GM19452 (cell line): ENCODE measurements at regions not wholly inside any gene's neighbourhood (a gene's known extent, or its start where the extent isn't known, plus 50 kb on each side); places are given as distances from the start of the nearest gene placed in this dataset.

Experiments used
- ATAC-seq: cut with Tn5 transposase; IDR thresholded peaks from one replicate; pipeline ENCODE4 v1.9.1; 2021; ENCODE audit not compliant: unreplicated experiment

DNA sequence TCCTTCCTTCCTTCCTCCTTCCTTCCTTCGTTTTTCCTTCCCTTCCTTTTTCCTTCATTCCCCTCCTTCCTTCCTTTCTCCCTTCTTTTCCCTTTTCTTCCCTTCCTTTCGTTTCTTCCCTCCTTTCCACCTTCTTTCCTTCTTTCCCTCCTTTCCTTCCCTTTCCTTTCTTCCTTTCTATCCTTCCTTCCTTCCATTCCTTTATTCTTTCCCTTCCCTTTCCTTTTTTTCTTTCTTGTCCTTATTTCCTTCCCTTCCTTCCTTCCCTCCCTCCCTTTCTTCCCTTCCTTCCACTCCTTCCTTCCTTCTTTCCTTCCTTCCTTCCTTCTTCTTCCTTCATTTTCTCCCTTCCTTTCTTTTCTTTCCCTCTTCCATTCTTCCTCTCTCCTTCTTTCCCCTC, 394.6 kb downstream of the GABRB3 start:
- no peak for ATAC-seq

DNA sequence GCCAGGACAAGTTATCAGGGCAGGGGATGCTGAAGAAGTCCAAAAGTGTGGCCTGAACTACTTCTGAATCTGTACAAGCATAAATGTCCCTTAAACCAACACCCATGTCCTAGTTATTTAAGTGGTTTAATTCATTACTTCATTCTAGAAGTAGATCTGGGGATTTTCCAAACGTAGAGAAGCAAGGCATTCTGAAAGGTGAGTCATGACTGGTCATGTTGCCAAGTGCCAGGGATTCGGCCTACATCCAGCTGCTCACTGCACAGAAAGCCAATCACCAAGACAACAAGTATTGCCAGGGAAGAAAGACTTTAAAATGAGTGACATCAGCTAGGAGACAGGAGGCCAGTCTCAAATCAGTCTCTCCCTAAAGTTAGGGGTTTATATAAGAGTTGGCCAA, 396.6 kb downstream of the GABRB3 start:
- no peak for ATAC-seq

GRCh38 chr15:26374806-26375205, 398.1 kb downstream of the GABRB3 start:
- no peak for ATAC-seq

DNA sequence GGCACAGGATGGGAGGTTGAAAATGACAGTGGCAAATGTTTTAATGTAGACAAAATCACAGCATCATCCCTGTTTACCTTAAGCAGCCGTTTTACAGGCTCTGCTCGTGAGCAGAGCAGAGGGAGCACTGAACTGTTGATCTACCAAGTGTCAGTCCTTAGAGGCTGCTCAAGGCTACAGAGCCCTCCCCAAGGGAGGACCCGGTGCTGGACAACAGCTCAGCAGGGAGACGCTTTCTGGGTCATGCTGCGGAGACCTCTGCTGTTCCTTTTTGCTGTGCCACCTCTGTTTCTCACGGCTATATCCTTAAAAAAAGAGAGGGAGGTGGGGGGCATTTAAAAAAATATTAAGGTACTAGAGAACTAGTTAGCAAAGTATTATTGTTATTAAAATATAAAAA, 400.2 kb downstream of the GABRB3 start:
- ATAC-seq: no peak

GRCh38 chr15:26365077-26365476, 407.8 kb downstream of the GABRB3 start:
- no peak for ATAC-seq

DNA sequence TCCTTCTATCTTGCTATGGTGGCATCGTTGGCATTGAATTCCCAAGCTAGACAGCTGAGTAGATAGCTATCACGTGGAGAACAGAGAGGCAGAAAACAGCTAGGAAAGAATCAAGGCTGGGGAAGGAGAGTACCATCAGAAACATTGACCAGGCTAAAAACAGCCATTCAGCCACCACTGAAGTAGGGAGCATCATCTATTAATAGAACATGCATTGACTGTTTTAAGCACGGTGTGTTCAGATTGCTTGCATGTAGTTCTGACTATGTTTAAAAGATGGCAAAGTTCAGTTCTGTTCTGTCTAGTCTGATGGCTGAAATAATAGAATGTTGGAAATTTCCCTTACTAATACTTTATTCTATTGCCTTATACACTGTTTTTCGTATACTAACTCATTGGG, 413.0 kb downstream of the GABRB3 start:
- no peak for ATAC-seq

GRCh38 chr15:26358708-26359107, 414.2 kb downstream of the GABRB3 start:
- ATAC-seq: no peak

DNA sequence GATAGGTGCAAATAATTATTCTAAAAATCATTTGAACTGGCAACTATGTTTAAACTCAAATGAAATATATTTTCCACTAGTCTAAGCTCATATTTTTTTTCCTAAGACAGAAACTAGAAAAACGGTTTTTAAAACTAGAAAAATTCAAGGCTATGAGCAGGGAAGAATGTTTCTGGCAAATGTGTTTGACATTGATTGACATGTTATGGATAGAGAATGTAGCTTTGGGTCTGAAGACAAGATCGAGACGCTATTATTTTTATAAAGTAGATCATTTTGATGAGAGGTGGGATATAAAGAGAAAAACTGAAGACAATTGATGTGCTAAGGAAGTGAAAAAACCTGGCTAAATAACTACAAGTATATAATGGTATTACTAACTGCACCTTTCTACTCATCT, 415.2 kb downstream of the GABRB3 start:
- no peak for ATAC-seq

DNA sequence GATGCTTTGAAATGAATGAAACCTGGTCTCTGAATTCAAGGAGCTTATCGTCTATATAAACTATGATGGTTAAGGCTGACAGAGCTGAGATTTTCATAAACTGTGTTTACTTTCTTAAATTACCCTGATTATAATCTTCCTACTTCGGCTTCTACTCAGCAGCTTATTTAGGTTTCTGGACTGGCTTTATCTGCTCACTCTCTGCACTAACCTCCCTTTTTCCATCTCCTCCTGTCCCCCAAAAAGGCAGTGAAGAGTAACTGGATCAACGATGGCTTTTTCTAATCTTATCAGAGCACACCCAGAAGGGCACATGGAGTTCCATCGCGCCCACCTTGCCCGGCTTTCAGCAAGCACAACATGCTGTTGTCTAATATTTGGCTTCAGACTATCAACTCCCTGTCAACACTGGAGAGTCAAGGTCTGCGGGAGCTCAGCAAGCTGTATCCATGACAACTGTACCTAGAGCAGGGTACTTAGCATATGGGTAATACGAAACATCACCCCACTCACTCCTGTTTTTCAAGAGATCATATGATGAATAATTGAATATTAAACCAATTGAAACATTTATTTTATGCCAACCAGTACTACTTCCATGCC, 417.3 kb downstream of the GABRB3 start:
- no peak for ATAC-seq

DNA sequence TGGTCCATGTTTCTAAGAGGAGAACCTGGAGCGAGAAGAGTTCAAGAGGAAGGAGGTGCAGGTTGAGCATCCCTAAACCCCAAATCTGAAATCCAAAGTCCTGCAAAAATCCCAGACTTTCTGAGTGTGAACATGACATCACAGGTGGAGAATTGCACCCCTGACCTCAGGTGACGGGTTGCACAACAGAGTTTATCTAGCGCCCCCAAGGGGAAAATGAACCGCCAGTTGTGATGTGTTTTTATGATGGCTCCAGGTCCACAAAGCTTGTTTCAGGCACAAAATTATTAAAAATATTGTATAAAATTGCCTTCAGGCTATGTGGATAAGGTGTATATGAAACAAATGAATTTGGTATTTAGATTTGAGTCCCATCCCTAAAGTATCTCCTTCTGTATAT, 420.0 kb downstream of the GABRB3 start:
- ATAC-seq: no peak

DNA sequence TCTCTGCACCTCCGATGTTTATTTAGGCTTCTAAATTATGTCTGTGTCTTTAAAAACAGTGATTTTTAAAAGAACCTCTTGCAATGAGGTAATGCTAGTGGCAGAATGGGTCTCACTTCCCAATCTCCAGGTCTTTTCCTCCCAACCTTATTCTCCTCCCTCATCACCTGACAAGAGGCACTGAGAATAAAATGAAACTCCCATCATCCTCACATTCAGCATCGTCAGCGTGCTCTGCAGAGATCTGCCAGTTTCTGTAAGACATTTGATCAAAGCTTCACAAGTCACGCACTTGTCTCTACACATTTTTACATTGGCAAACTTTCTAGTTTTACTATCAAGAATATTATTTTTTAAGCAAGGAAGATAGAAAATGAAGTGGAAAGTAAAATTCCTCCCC, 420.5 kb downstream of the GABRB3 start:
- ATAC-seq: no peak

DNA sequence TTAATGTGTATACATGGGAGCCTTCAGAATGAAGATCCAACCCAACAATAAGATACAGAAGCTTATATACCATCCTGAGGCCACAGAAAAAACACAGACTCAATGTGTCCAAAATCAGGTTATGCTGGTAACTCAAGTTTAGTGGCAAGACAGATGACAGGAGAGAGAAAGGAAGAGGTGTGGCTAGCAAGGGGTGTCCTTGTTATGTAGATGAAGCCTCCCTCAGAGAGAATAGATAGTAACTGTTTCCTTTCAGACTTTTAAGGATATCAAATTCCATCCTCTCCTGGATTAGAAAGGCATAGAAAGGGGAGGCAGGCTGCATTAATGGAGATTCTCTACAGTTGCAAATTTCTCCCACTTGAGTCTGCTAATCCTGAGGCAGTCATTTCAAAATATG, 447.4 kb downstream of the GABRB3 start:
- ATAC-seq: no peak

- ATAC-seq: no peak
These were observed 449.3 kb downstream of the GABRB3 start for GRCh38 chr15:26323566-26323965.

DNA sequence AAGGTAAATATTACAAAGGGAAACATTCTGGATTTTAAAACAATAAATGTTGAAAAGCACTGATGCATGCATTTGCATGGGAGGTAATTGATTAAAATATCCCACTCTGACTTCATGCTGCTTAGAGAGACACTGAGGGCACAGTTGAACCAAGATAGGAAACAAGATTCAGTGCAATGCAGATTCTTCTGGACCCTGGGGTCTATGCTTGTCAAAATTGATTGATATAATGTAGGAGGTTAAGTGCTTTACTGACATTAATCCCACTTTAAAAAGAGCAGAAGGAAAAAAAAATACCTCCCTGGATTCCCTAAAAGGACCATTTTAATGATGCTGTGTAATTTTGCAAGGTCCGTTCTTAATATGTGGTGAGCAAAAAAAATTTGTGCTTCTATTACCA, 454.2 kb downstream of the GABRB3 start:
- no peak for ATAC-seq

- no peak for ATAC-seq
These were observed 451.4 kb upstream of the ATP10A start for GRCh38 chr15:26314577-26314976.

- no peak for ATAC-seq
These were observed 448.6 kb upstream of the ATP10A start for GRCh38 chr15:26311710-26312236.

DNA sequence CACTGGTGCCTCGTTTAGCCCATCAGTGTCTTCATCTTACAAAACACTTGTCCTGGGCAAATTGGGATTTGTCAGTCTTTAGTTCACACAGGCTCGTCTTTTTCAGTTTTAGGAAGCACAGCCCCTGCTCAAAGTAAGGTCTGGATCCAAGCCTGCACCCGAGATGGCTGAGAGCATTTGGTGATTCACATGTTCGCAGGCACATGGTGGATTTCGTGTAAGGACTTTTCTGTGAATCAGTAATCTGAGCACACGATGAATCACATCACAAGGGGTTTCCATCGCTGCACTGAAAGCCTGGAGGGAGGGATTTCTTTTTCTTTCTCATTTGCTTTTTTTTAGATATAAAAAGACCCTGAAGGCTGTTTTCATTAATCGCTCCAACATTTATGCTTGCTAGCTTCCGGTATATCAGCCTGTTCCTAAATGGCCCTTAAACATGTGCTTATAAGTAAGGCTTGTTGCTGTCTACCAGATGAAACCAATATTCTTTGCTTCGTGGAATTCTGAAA, 435.6 kb upstream of the ATP10A start:
- ATAC-seq: no peak

DNA sequence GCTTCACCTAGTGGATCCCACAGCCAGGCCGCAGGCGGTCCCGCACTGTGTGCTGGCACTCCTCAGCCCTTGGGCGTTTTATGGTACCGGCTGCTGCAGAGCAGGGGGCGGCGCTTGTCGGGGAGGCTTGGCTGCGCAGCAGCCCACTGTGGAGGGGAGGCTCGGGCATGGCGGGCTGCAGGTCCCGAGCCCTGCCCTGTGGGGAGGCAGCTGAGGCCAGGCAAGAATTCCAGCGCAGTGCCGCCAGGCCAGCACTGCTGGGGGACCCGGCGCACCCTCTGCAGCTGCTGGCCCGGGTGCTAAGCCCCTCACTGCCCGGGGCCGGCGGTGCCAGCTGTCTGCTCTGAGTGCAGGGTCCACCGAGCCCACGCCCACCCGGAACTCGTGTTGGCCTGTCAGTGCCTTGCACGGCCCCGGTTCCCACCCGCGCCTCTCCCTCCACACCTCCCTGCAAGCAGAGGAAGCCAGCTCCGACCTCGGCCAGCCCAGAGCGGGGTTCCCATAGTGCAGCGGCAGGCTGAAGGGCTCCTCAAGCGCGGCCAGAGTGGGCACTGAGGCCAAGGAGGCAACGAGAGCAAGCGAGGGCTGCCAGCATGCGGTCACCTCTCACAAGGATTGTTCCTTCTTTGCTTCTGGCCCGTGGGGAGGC, 435.0 kb upstream of the ATP10A start:
- ATAC-seq: no peak

GRCh38 chr15:26295336-26296085, 432.4 kb upstream of the ATP10A start:
- ATAC-seq: no peak

DNA sequence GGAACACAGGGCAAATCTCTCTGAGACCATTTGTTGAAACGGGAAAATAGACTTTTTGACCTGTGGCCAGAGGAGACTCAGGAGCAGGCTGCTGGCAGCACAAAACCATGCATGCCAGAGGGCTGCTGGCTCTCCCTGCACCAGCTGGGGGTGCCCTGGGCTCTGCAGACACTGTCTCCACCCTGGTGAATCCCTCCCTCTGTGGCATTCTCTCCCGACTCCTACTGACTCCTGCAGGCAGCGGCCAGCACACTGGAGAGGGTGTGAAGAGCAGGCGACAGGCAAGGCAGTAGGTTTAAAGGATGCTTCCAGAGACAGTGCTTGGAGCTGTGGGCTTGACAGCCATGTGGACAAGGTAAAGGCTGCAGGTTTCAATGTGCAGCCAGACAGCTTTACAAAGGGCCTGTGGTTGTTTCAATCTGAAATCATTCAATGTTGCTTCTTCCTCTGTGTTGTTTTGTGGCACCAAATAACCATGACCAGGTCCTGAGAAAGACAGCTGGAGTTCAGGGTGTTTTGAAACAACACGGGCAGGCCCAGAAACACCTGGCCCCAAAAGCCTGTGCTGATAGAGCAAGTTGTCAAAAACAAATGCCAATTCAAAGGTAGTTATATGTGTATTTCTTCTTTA, 431.0 kb upstream of the ATP10A start:
- ATAC-seq: no peak

- ATAC-seq: no peak
These were observed 424.3 kb upstream of the ATP10A start for GRCh38 chr15:26287381-26287780.

- ATAC-seq: no peak
These were observed 417.2 kb upstream of the ATP10A start for GRCh38 chr15:26280281-26280680.
